ENCODE measurements at regions not wholly inside any gene's neighbourhood (a gene's known extent, or its start where the extent isn't known, plus 50 kb on each side); places are given as distances from the start of the nearest gene placed in this dataset.
"Not testable (repeated sequence)": the region's sequence is repeated elsewhere in the genome, so short reads cannot be mapped to it uniquely, and the experiment has no call there.

DNA sequence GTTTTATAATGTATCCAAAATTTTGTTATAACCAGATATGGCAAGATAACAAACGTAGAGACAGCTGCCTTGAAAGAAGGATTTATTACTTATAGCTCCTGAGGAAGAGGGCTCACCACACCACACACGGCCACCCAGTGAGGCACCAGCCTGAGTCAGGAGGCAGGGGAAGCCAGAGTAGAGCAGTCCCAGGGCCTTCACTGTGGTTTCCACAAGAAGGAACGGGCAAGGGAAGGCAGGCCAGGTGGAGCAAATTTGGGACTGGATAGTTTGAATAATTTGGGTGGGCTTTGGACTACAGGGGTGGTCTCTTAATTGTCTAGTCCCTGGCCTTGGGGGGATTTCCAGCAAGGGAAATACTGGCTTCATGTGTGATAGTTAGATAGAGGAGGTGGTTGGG is 72.5 kb downstream of the RRAGC start:
- no peak for DNase-seq

DNA sequence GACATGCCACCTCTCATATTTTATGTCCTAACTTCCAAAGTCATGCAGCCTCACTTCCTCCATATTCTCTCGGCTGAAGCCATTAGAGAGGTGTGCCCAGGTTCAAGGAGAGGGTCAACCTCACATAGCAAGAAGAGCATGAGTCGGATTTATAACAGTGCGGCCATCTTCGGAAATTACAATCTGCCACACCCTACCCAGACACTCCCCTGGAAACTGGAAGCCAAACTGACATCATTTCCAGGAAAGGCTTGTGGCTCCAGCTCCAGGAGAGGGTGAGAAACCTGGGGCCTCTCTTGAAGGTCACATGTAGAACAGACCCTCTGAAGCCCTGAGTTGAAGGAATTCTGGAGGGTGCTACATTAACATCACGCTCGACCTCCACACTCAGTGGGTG is 73.5 kb downstream of the RRAGC start:
- DNase-seq = no peak

DNA sequence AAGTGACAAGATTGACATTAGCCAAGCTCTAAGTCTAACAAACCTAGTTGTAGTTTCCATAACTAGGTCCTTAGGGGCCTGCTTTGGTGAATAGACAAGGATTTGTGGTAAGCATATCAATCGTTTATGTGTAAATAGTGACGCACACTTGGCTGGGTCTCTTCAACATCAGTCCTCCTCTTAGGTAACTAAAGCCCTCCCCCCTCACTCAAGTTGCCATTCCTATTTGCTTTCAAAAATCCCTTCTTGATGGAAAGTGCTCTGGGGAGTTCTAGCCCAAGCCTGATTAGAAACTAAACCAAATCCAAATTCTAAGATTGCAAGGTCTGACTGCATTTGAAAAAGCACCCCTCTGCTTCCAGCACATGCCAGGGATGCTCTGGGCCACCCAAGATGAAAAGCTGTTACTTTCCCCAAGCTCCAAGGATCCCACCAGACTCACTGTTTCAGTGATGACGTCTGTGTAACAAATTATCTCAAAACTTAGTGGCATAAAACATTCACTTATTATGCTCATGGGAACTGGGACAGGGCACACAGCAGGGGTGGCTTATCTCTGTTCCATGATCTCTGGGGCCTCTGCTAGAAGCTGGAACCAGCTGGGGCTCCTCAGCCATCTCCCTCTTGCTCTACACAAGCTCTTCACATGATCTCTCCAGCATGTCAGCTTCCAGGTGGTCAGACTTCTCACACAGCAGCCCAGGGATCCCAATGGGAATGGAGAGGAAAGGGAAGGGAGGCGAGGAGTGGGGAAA is 74.1 kb downstream of the RRAGC start:
- DNase-seq = no peak

DNA sequence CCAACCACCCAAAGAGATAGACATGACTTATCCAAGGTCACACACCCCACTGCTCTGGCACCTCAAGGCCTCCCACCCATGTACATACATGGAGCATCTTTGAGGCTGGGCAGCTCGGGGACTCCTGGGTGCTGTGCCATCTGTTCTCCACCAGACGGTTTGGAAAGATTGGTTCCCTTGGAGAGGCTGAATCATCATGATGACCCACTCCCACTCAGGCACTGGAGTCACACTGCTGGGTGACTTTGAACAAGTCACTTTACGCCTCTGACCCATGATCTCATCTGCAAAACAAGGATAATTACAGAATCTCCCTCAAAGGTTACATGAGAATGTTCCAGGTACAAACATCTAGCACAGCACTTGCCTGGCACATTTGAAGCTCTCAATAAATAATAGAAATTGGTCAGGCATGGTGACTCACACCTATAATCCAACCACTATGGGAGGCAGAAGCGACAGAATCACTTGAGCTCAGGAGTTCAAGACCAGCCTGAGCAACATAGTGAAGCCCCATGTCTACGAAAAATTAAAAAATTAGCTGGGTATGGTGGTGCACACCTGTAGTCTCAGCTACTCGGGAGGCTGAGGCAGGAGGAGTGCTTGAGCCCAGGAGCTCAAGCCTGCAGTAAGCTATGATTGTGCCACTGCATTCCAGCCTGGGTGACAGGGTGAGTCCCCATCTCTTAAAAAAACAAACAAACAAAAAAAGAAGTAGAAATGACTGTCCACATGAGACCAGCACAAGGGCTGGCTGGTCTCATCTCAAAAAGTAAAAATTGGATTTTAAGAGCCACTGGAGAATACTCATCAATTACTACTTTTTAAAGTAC is 74.9 kb downstream of the RRAGC start:
- DNase-seq = no peak

DNA sequence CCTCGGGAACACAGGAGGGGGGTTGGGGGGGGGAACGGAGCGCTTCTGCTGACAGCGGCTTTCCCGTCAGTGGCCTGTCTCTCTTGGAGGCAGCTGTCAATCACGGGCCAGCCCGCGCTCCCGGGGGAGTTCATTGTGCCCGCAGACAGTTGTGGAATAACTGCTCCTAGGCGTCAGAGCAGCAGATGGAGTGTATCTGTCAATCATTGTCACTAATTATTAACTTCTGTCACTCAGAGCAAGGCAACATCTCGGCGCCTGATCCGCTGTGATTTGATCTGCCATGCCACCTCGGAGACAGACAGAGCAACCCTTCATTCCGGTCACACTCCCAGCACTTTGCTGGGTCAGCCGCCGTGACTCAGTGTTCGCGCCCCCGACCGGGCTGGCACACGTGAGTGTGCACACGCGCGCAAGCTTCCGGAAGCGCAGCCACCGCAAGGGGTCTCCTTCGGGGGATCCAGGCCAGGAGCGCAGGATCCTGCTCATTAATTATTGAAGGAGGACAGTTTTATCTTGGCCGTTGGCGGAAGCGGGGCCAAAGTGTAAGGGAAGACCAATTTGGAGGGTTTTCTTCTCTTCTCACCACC is 75.8 kb downstream of the RRAGC start:
- DNase-seq = no peak

DNA sequence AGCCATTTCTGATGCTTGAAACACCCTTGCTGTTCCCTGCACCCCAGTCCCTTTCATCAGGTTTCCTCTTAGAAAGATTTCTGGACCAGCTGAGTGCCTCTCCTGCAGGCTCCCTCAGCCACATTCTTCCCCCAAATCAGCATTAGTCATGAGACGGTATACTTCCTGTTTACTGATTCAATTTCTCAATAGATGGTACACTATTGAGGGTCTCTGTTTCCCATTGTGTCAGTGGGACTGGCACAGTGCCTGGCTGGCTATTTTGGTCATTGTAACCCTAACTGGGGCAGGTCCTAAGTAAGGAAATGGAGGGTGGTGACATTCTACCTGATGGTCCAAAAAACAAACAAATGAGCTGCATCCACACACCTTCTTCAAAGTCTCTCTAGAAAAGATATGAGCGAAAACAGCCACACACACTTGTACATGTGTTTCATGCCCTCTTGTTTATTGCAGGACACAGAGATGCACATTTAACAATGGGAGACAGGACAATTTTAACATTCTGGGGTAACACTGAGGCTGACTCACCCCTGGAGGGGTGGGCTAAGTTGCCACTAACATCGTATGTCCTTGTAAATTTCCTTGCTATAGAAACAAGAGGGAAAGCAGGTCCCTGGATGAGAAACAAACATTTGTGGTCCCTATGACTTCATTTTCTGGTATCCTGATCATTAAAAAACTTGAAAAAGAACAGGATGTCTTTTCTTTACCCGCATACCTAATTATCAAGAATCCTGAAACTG is 77.5 kb downstream of the RRAGC start:
- DNase-seq = no peak

DNA sequence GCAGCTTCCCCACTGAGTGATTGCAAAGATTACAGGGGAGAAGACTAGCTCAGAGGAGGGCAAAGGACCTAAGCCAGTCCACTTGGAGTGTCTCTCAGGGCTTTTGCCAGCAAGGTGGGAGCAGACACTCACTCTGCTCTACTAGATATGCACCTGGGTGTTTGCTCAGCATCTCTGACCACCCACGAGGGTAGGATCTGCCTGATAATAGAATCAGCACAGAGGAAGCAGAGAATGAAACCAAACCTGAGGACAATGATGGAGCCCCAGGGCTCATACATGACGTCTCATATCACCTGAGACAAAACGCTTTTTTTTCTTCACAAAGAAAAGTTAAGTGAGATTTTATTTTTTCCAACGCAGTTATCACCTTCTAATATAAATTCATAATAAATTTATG is 79.4 kb downstream of the RRAGC start:
- DNase-seq = no peak

DNA sequence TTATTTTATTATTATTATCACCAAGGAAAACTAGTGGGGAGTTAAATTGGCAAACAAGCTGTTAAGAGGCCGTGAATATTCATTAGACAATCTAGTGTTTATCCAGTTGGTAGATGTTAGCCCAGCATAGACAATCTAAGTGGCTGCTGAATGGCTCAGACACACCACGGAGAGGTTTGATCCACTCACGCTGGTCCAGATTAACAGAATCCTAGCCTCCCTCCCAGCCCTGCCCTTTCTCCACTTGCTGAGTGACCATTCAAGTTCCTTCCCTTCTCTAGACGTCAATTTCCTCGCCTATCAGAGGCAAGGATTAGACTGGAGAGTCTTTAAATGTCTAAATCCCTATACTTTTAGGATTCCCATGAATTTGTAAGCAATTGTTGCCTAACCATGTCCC is 80.1 kb downstream of the RRAGC start:
- DNase-seq = no peak

DNA sequence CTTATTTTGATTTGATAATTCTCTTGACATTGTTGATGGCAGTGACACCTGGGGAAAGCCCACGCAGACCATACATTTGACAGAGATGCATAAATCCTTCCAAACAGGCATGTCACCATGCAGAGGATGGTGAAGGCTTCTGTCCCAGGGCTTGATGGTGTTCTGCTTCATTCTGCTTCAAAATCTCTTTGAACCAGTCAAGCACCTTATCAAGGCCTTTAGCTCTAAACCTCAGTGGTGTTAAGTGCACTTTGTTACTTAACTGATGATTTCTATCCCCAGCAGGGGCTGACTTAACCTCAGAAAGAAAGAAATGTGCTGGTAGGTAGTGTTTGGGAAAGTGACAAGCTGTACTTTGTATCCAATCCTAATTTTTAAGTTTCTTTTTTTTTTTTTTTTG is 81.1 kb downstream of the RRAGC start:
- no peak for DNase-seq

DNA sequence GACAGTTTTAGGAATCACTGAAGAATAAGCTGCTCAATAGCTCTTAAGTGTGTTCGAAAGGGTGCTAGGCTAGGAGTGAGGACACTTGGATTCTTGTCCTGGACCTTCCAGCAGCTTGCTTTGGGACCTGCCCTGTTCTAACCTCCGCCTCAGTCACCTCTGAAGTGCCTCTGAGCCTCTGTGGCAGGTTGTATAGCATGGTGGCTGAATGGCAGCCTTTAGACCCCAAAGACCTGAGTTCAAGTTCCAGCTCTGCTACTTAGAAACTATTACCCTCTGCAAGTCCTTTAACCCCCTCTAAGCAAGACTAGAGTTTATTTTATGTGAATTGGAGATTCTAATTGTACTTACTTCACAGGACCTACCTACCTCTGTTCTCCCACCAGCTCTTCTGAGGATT is 81.5 kb downstream of the RRAGC start:
- no peak for DNase-seq

DNA sequence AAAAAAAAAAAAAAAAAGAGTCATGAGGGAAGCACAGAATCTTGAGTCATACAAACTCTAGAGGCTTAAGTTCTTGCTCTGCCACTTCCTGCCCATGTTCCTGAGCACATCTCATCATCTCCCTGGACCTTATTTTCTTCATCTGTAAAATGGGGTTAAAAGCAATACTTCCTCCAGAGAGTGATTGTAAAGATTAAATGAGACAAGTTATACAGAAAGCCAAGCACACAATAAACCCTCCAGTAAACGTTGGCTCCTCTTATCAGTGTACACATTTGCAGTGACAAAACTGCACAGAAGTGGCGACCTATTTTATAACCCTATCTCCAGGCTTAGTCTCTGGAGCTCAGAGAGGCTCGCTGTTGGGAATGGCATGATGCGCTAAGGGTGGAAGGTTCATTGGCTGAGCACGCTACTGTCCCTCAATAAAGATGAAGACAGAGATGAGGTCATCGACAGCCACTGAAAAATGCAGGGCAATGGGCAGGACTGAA is 82.1 kb downstream of the RRAGC start:
- DNase-seq = no peak

DNA sequence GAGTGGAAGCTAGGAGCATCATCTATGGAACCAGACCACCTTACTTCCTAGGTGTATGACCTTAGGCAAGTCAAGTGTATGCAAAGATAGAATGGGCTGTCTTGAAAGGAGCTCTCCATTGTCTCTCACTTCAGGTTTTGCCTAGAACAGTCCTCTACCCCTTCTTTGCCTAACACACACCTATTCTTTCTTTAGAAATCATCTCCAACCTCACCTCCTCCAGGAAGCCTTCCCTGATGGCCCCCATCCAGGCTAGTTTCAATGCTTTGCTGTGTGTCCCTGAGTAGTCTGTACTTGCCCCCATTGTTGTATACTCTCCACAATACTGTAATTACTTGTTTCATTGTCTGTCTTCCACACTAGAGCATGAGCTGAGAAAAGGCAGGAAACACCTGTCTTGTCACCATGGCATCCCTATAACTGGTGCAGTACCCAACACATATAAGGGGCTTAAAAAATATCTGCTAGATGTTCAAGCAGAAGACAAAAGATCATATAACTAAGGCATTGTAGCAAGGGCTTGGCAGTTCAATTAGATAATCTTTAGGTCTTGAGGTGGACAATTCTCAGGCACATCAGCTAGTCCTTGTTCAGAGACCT is 83.0 kb downstream of the RRAGC start:
- no peak for DNase-seq

DNA sequence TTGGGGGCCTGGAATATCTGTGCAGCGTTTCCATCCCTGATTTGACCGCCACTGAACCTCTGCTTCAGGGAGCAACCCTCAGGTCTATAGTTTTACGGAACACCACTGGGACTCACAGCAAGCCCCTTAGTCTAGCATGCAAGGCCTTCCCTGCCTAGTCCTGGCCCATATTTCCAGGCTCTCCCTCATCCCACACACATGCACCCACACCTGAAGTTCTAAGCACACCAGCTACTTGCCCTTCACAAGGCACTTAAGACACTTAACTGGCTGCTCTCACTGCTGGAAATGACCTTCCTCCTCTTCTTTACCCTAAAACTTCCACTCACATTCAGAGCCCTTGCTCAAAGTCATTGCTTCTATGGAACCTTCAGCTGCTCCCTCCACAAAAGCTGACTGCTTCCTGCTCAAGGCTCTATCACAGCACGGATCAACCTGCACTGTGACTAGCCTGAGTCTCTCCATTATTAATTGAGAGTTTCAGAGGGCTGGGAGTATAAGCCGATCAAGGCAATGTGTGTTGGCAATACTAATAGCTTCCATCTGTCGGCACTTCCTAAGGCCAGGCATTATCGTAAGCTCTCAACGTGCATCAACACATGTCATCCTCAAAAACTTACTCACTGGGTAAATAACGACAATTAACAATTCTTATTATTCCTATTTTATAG is 84.3 kb downstream of the RRAGC start:
- no peak for DNase-seq

DNA sequence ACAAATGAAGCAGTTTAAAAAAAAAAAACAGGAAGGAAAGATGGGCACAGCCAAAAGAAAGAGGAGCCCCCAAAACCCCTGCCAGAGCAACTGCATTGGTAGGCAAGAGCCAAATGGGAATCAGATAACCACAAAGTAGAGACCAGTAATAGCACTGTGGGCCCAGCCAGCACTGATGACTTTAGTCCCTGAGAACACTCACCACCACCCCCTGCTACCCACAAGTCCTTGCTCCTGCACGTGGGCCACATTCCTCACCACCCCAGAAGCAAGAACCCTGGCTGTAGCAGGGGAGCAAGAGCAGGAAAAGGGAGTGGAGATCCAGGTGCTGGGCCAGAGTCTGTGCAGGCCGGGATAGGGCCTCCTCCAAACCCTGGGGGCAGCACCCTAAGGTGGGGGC is 86.1 kb downstream of the RRAGC start:
- no peak for DNase-seq

DNA sequence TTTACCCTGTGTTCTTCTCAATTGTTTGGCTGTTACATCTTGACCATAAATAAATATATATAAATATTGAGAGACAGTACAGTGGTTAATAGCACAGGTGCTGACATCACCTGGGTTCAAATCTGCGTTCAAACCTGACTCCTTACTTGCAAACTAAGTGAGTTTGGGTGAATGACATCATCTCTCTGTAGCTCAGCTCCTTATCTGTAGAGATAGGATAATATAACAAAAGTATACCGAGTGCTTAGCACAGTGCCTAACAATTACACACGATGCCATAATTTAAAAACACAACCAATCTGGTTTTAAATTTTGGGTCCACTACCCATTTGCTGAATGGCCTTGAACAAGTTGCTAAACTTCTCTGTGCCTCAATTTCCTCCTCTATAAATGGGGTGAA is 86.6 kb downstream of the RRAGC start:
- DNase-seq = no peak

DNA sequence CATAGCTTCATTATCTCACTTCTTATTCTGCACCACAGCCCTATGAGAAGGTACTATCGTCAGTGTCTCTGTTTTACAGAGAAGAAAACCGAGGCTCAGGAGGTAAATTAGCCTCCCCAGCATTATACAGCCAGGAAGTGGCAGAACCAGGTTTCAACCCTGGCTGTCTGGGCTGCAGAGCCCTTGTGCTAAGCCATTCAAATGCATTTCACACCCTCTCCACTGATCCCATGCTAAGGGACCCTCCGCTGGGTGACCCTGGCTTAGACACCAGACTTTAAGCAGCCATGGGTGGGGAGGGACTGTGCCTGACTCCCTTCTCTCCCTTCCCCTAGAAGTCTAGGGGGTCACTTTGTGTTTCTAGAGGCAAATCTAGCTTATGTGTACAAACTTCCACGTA is 87.5 kb downstream of the RRAGC start:
- no peak for DNase-seq

DNA sequence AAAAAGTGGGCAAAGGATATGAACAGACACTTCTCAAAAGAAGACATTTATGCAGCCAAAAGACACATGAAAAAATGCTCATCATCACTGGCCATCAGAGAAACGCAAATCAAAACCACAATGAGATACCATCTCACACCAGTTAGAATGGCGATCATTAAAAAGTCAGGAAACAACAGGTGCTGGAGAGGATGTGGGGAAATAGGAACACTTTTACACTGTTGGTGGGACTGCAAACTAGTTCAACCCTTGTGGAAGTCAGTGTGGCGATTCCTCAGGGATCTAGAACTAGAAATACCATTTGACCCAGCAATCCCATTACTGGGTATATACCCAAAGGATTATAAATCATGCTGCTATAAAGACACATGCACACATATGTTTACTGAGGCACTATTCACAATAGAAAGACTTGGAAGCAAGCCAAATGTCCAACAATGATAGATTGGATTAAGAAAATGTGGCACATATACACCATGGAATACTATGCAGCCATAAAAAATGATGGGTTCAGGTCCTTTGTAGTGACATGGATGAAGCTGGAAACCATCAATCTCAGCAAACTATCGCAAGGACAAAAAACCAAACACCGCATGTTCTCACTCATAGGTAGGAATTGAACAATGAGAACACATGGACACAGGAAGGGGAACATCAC is 88.9 kb downstream of the RRAGC start:
- DNase-seq = not testable (repeated sequence)

DNA sequence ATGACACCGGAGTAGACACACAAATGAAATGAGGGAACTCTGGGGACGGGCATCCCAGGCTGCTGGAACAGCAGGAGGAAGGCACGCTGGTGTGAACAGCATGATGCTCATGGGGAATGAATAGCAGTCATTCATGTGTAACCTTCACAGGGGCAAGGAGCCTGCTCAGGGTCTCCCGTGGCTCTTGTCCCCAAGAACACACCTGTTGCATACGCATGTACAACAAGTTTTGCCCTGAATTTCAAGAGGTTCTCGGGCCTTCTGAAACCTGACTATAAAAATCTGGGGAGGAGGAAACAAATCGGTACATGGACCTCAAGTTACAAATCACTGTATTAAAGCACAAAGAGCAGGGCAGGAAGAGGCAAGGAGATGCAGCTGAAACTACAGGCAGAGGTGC is 93.4 kb downstream of the RRAGC start:
- no peak for DNase-seq

DNA sequence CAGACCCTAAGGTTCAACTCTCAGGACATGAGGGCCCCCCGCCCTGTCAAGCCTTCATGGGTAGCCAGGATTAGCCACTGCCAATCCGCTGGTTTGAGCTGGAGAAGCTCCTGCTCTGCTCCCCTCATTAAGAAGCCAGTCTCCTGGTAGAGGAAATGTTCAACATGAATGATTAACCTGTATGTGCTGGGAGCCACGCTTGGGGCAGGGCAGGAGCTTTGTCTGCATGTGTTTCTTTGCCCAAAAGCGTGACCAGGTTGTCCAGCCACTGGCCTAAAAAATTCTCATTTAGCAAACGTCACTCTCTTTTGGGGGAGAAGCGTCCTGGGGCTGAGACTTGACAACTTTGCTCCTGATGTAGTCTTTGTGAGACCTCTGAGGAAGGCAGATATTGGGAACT is 96.5 kb downstream of the RRAGC start:
- DNase-seq = no peak

DNA sequence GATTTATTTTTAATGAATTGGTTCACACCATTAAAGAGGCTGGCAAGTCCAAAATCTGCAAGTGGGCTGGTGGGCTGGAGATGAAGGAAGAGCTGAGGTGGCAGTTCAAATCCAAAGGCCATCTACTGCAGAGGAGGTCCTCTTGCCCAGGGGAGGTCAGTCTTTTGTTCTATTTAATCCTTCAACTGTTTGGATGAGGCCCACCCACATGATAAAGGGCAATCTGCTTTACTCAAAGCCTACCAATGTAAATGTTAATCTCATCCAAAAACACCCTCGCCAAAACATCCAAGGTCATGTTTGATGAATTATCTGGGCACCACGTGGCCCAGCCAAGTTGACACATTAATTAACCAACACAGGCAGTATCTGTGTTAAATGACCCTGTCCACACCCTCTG is 99.0 kb downstream of the RRAGC start:
- DNase-seq = no peak

DNA sequence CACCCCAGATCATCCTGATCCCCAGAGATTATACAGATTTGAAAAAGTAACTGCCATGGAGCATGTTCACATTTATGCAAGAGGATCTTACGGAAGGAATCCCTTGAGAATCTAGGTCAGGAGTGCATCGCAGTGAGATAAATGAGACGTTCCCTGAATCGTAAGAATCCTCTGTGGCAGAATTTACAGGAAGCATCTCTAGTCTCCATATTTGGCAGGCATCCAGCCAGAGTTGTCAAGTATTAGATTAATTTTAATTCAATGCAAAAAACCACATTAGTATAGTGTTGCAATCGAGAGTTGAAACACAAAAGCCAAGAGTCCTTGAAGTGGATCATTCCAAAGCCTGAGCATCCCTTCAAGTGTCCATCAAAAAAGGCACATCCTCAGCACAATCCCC is 100.8 kb downstream of the RRAGC start:
- no peak for DNase-seq
